HG03575 (cell line): ENCODE measurements at regions not wholly inside any gene's neighbourhood (a gene's known extent, or its start where the extent isn't known, plus 50 kb on each side); places are given as distances from the start of the nearest gene placed in this dataset.
"Not testable (repeated sequence)": the region's sequence is repeated elsewhere in the genome, so short reads cannot be mapped to it uniquely, and the experiment has no call there.

Experiments used
- ATAC-seq: cut with Tn5 transposase; IDR thresholded peaks from one replicate; pipeline ENCODE4 v1.9.1; 2021; ENCODE audit not compliant: unreplicated experiment, insufficient number of reproducible peaks, low FRiP score; ENCODE audit errors: extremely low read depth

GRCh38 chr18:73156117-73156516, 288.3 kb upstream of the NETO1 start:
- no peak for ATAC-seq

- ATAC-seq = no peak
Observed at GRCh38 chr18:73153271-73153670, 285.5 kb upstream of the NETO1 start.

GRCh38 chr18:73151086-73151485, 283.3 kb upstream of the NETO1 start:
- no peak for ATAC-seq

DNA sequence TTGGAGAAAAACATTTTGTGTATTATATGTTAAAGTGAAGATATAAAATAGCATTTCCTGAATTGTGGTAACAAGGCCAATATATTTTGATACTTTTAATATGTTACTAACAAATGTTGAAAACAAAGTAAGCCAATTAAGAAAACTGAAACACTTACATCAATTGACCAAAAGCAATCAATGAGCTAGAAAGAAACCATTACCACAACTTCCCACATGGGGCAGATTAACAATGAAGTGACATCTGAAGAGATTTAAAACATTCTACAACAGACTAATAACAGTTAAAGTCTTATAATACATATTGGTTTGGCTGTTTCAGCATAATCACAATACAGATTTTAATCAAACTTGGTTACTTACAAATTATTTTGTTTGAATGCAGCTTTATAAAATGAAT, 282.4 kb upstream of the NETO1 start:
- no peak for ATAC-seq

- no peak for ATAC-seq
Observed at GRCh38 chr18:73147590-73147989, 279.8 kb upstream of the NETO1 start.

GRCh38 chr18:73144030-73144429, 276.2 kb upstream of the NETO1 start:
- no peak for ATAC-seq

- ATAC-seq = no peak
Observed at GRCh38 chr18:73136134-73136533, 268.3 kb upstream of the NETO1 start.

GRCh38 chr18:73124175-73124574, 256.4 kb upstream of the NETO1 start:
- ATAC-seq = no peak

DNA sequence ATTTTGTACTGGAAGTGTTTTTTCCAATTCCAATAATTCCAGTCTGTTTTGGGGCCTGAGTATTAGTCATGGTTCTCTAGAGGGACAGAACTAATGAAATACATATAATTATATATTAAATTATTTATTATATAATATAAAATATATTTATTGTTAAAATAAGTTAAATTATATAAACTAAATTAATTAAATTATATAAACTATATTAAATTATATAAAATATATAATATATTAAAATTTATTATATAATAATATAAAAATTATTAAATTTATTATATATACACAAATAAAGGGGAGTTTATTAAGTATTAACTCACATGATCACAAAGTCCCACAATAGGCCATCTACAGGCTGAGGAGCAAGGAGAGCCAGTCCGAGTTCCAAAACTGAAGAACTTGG, 253.4 kb upstream of the NETO1 start:
- ATAC-seq = no peak

- no peak for ATAC-seq
Observed at GRCh38 chr18:73120626-73121025, 252.8 kb upstream of the NETO1 start.

DNA sequence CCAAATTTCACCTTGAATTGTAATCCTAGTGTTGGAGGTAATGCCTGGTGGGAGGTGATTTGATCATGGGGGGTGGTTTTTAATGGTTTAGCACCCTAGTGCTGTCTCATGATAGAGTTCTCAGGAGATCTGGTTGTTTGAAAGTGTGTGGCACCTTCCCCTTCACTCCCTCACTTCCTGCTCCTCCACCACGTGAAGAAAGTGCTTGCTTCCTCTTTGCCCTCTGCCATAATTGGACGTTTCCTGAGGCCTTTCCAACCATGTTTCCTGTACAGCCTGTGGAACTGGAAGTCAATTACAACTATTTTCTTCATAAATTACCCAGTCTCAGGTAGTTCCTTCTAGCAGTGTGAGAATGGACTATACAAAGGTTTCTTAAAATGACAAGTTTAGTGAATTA, 251.8 kb upstream of the NETO1 start:
- no peak for ATAC-seq

GRCh38 chr18:73118121-73118816, 250.5 kb upstream of the NETO1 start:
- ATAC-seq = no peak

DNA sequence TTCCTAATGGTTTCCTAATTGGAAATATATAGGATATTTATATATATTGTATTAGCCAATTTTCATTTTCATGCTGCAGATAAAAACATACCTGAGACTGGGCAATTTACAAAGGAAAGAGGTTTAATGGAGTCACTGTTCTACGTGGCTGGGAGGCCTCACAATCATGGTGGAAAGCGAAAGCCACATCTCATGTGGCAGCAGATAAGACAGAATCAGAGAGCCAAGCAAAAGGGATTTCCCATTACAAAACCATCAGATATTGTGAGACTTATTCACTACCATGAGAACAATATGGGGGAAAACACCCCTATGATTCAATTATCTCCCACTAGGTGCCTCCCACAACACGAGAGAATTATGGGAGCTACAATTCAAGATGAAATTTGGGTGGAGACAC, 242.5 kb upstream of the NETO1 start:
- no peak for ATAC-seq

GRCh38 chr18:73101977-73102376, 234.2 kb upstream of the NETO1 start:
- ATAC-seq = no peak

- not testable (repeated sequence) for ATAC-seq
Observed at GRCh38 chr18:73101491-73101890, 233.7 kb upstream of the NETO1 start.

GRCh38 chr18:73099759-73100158, 232.0 kb upstream of the NETO1 start:
- no peak for ATAC-seq

GRCh38 chr18:73093687-73094250, 226.0 kb upstream of the NETO1 start:
- ATAC-seq = no peak

- ATAC-seq = no peak
Observed at GRCh38 chr18:73088445-73088844, 220.7 kb upstream of the NETO1 start.

- no peak for ATAC-seq
Observed at GRCh38 chr18:73087282-73087977, 219.6 kb upstream of the NETO1 start.

GRCh38 chr18:73079920-73080319, 212.1 kb upstream of the NETO1 start:
- ATAC-seq = no peak
